ENCODE measurements at regions not wholly inside any gene's neighbourhood (a gene's known extent, or its start where the extent isn't known, plus 50 kb on each side); places are given as distances from the start of the nearest gene placed in this dataset.
"Not testable (repeated sequence)": the region's sequence is repeated elsewhere in the genome, so short reads cannot be mapped to it uniquely, and the experiment has no call there.

DNA sequence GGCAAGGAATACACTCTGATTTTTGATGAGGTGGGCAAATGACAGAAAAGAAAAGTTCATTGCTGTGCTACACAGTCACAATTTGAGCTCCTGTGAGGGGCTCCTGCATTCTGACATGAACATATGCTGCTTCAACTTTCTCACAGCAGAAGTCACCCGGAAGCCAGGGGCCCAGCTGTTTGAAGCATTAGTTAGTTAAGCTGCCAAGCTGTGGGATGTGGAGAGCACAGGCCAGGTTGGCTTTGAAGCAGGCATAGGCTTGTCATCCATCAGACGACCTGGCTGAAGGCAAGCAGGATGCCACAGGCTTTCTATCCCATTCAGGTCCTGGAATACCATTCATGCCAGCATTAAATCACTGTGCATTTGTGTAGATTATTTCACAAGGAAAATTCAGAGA lies 63.1 kb downstream of the MTNR1B start:
- DNase-seq (ENCODE audit: low read depth): no peak

DNA sequence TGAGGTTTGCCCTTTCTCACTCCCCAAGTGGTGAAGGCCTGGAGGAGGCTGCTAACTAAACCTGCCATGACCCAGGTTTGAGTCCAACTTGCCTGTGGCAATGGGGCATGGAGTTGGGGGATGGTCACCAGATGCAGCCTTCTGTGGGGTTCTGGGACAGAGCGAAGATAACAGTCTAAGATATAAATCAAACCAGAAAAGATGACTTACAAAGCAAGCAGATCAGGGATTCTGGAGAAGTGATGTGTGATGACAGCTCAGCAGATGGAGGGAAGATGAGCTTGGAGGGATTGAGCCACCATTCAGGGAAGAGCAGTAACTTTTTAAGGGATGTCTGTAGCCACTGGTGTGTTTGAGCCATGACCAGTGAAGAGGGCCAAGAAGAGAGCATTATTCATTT lies 63.6 kb downstream of the MTNR1B start:
- DNase-seq (ENCODE audit: low read depth): no peak

DNA sequence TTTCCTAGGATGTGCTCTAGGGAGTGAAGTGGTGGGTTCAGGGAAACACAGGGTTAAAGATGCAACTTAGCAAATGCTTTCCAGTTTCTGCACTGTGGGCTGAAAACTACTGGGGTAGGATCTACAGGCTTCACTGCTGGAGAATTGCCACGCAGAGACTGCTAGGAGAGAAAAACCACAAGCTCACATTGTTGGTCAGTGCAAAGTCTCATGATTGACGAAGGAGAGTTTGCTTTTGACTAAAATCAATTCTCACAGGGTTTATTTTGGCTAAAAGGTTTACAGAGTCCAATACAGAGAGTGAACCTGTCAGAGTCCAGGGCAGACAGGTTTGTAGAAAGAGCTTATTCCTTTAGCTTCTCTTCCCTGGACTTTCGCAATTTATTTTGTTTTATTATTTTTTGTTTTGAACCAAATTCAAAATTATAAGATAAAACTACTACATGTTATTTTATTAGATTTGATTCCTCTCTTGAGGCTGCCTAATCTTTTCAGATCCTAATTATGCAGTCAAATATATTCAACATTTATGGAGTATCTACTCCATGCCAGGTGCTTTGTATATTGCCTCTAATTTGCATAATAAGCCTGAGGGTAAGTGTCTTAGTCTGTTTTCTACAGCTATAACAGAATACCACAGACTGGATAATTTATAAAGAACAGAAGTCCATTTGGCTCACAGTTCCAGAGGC lies 64.7 kb downstream of the MTNR1B start:
- no peak for DNase-seq (ENCODE audit: low read depth)

DNA sequence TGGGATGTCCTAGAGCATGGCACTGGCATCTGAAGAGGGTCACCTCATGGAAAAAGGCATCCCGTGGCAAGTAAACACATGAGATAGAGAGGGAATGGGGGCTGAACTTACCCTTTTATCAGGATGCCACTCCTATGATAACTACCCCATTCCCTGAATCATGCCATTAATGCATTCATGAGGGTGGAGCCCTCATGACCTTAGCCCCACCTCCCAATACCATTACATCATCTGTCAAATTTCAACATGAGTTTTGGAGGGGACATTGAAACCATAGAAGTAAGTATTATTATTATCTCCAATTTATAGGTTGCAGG lies 65.2 kb downstream of the MTNR1B start:
- no peak for DNase-seq (ENCODE audit: low read depth)

DNA sequence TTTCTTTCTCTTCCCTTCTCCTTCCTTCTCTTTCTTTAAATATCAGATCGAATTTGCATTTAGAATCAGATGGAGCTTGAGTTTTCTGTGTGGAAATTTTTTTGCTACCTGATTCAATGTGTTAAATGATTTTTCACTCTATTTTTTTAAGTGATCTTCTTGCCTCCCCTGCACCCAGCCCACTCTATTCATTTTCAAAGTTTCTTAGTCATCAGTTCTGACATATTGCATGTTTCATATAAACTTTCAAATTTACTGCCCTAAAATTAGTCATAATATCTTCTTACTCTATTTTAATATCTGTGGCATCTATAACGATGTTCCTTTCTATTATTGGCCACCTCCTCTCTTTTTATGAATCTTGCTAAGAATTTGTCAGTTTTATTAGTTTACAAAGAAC lies 69.1 kb downstream of the MTNR1B start:
- no peak for DNase-seq (ENCODE audit: low read depth)

DNA sequence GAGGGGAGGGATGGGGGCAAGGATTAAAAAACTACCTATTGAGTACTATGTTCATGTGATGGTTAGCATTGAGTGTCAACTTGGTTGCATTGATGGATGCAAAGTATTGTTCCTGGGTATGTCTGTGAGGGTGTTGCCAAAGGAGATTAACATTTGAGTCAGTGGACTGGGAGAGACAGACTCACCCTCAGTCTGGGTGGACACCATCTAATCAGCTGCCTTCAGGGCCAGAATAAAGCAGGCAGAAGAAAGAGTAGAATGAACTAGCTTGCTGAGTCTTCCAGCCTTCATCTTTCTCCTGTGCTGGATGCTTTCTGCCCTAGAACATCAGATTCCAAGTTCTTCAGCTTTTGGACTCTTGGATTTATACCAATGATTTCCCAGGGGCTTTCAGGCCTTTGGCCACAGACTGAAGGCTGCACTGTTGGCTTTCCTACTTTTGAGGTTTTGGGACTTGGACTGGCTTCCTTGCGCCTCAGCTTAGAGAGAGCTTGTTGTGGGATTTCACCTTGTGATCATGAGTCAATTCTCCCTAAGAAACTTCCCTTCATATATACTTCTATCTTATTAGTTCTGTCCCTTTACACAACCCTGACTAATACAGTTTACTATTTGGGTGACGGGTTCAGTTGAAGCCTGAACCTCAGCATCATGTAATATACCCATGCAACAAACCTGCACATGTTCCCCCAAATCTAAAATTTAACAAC lies 70.2 kb downstream of the MTNR1B start:
- DNase-seq (ENCODE audit: low read depth): no peak

DNA sequence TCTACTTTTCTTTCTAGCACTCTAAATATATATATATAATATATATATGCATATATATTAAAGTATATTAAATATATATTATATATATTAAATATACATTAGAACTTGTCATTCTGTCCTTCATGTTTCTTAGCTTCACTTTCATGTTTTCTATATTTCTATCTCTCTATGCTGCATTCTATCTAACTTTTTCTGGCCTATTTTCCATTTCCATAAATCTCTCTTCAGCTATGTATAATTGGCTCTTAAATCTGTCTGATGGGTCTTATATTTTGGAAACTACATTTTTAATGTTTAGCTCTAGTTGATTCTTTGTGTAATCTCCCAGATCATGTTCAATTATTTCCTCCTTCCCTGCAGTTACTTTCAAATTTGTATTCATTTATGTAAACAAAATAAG lies 72.2 kb downstream of the MTNR1B start:
- no peak for DNase-seq (ENCODE audit: low read depth)

DNA sequence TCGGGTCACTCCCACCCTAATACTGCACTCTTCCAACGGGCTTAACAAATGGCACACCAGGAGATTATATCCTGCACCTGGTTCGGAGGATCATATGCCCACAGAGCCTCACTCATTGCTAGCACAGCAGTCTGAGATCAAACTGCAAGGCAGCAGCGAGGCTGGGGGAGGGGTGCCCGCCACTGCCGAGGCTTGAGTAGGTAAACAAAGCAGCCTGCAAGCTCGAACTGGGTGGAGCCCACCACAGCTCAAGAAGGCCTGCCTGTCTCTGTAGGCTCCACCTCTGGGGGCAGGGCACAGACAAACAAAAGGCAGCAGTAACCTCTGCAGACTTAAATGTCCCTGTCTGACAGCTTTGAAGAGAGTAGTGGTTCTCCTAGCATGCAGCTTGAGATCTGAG lies 73.7 kb downstream of the MTNR1B start:
- DNase-seq (ENCODE audit: low read depth): not testable (repeated sequence)

DNA sequence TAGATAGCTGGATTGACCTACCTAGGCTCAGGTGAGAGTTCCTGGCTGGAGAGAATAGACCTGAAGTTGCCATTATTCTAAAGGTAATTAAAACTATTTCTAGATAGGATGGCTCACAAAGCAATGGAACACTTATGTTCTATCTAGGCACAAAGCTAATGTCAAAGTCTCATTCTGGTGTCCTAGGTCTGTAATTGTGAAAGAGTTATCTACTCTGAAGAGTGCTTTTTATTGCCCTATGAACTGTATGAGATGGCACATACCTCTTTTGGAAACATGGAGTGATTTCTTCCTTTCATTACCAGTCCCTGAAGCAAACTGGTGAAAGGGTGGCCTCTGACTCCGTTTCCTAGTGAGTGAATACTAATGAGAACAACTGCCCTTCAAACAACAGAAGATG lies 80.3 kb downstream of the MTNR1B start:
- DNase-seq (ENCODE audit: low read depth): no peak

DNA sequence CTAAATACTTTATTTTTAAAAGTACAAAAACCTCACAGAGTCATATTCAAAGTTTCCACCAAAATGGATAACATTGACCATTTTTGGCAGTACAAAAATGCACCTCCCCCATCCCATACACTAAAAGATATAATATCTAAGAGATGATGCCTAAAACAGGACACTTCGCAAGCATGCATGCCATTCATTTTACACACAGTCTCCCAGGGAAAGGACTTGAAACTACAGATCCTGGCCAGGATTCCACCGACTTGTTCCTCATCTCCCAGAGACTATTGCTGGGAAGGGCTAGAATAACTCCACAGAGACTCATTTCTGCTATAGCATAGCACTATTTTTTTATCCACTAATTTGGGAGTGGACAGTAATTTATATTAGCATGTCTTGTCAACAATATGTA lies 81.7 kb downstream of the MTNR1B start:
- no peak for DNase-seq (ENCODE audit: low read depth)

DNA sequence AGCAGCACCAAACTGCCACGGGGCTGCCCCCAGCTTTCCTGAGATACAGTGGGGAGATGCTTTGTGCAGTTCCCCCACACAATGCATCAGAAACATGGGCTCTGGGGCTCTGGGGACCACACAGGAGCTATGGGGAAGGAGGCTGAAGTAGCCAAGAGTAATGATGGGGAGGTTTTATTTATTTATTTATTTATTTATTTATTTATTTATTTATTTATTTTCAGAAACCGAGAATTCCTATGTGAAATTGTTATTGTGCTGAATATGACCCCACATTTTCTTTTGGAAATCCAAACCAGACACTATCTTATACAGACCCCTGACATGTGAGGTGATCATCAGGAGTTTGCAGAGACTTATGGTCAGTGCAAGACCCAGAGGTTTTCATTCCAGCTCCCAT lies 84.4 kb downstream of the MTNR1B start:
- DNase-seq (ENCODE audit: low read depth): no peak

DNA sequence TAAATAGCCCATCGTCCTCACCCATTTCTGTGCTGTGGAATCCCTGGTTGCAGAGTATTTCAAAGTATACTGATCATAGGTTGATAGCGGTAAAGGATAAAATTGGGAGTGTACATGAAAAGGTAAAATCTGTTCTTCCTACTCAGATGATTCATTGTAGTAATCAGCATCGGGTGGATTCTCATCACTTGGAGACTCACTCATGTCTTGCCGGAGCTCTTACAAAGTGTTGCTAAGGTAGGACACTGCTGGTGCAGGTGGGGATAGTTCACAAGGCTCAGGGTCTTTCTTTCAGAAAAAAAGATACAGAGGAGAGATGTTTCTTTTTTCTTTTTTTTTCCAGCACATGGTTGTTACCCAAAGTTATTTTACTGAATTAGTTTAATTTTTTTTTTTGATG lies 84.8 kb downstream of the MTNR1B start:
- no peak for DNase-seq (ENCODE audit: low read depth)

DNA sequence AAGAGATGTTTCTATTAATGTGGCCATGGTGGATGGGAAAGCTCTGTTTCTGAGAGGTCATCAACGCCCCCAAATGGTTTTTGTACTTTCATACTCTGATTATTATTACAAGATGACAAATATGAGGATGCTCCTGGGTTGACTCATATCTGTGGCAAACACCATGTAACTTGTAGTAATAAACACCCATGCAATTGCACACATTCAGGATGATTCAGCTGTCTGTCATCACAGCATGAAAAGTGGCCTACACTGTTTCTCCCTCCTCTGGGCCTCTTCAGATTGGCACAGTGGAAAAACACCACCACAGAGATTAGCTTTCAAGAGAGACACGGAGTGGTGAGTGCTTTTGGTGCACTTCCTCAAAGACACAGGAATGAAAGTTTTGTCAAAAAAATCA lies 85.4 kb downstream of the MTNR1B start:
- DNase-seq (ENCODE audit: low read depth): peak; percentile 87

DNA sequence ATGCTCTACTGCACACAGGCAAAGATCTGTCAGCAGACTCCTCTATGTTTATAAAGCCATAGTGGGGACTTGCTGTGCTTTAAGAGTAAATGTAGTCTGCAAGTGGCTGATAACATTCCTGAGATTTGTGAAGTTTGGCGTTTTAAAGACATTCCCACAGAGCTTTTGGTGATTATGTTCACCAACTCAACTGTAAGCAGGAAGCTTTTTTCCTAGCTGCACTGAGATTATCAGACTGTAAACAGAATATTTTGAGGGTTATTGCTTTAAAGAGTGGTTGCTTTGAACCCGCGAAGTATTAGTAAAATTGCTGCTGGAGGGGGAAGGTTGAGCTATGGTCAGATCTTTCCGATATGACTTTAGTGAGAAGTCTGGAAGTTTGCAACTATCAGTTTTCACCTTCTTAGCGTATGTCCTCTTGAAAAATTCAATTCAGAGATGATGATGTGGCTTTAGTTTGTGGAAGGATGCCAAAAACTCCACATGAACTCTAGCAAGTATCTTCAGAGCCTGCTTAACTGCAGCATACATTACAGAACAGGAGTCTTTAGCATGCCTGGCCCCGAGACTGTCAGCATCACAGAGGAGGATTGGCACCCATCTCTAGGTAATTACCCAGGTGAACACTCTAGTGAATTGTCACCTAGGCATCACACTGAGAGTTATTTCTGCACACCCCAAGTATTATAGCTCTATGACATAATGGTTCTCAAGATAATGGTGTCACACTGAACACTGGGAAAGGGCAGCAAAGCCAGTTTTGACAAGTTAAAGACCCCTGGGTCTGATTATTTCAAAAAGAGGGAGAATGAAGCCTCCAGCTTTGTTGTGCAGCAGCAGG lies 89.9 kb downstream of the MTNR1B start:
- peak; percentile 20 for DNase-seq (ENCODE audit: low read depth)

DNA sequence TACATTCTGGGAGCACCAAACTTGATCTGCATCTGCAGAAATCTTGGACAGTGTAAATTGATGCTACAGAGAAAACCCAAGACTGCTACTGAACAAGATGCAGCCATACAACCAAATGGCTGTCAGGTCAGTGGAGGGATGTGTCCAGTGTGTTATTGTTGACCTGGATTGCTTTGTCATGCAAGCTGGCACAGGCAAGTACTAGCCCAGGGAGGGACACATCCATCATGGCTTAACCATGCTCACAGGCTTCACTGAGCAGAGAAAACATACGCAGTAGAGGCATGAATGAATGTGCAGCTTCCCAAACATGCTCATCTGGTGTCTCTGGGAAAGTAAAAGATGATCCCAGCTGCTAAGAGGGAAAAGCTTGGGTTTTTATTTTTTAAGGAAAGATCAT lies 93.6 kb downstream of the MTNR1B start:
- DNase-seq (ENCODE audit: low read depth): no peak

DNA sequence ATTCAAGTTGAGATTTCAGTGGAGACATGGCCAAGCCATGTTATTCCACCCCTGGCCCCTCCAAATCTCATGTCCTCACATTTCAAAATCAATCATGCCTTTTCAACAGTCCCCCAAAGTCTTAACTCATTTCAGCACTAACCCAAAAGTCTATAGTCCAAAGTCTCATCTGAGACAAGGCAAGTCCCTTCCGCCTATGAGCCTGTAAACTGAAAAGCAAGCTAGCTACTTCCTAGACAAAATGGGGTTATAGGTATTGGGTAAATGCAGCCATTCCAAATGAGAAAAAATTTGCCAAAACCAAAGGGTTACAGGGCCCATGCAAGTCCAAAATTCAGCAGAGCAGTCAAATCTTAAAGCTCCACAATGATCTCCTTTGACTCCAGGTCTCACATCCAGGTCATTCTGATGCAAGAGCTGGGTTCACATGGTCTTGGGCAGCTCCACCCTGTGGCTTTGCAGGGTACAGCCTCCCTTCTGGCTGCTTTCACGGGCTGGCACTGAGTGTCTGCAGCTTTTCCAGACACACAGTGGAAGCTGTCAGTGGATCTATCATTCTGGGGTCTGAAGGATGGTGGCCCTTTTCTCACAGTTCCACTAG lies 95.7 kb downstream of the MTNR1B start:
- not testable (repeated sequence) for DNase-seq (ENCODE audit: low read depth)

DNA sequence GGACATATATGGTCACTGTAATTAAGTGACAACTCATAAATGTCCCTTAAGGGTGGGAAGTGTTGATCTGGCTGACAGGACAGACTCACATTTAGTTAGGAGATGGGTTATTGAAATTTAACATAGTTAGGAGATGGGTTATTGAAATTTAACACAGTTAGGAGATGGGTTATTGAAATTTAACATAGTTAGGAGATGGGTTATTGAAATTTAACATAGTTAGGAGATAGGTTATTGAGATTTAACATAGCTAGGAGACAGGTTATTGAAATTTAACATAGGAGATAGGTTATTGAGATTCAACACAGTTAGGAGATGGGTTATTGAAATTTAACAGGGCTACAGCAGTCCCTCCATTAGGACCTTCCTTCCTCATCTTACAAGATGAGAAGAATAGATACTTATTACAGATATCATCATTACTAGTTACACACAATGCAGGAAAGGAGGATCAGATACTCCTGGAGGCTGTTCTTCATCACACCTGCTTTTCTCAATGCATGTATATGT lies 98.5 kb downstream of the MTNR1B start:
- DNase-seq (ENCODE audit: low read depth): no peak

DNA sequence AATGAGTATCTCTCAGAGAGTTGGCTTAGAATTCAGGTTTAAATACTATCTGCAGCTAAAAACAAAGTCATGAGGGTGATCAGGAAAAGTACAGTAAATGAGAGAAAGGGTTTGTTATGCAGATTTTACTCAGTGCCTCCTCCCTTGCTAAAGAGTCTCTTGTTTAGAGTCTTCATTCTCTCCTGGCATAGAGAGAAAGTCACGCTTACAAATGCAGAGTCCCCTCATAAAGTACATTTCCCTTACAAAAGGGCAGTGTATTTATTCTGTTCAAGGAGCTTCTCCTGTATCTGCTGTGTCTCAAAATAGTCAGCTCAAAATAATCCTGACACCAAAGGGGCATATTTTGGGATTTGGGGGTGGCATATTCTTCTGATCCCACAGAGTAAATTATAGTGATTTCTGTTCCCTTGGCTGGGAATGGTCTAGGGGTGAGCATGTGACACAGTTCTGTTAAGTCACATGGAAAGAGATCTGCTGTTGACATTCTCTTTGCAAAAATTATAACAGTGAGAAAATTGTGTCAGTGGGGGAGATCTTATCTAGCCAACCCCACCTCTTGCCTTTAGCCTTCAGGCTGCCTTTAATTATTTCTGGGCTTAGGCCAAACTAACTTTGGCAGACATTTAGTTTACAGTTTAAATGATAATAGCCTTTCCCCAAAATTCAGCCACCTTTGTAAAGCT lies 102.9 kb downstream of the MTNR1B start:
- DNase-seq (ENCODE audit: low read depth): no peak

DNA sequence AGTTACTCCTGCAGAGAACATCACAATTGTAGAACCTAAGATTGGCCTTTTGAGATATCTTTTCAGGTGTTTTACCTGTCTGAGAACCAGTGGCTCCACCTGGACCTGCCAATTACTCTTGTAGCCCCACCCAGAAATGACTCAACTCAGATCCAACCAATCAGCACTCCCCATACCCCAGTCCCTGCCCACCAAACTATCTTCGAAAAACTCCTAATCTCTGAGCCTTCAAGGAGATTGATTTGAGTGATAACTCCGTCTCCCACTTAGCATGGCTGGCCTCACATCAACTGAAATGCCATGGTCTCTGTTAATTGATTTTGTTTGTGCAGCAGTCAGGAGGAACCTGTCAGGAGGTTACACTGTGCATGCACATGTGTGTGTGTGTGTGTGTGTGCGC lies 103.6 kb downstream of the MTNR1B start:
- DNase-seq (ENCODE audit: low read depth): no peak

DNA sequence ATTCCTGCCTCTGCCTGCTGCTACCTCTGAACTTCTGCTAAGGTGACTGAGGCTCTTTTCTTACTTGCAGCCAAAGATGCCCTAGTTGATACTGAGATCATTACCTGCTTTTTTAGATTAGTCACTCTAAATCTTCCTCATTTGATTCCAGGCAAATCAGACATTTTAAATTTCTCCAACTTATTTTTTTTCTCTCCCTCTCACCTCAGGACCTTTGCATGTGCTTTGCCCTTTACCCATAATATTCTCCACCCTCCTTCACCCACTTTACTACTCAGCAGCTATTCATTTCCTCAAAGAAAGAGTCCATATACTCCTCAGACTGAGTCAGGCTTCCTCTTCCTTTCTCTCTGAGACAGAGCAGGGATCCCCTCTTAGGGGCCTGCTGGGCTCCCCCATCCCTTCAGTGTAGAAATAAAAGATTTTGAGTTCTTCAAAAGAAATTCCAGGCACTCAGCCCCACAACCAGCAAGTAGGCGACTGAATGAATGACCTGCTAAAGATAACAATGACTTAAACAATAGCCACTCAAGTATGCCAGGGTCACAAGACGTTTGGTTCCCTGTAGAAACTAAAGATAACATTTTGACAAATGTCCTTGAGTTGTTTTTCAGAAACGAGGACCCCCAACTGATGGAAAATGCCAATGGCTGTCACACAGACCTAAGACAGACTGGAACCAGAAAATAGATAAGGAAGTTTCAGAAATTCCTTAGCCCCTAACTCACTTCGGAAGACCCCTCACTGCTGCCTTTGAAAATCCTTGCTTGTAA lies 104.2 kb downstream of the MTNR1B start:
- DNase-seq (ENCODE audit: low read depth): no peak

DNA sequence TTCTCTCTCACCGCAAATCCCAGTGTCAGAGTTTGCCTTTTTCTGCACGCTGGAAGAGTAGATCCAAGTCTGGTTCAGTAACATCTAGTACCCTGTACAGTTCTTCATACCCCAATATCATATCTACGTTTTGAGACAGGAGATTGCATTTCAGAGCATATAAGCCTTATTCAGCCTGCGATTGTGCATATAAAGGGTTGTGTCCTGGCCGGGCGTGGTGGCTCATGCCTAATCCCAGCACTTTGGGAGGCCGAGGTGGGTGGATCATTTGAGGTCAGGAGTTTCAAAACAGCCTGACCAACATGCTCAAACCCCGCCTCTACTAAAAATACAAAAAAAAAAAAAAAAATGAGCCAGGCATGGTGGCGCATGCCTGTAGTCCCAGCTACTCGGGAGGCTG lies 104.9 kb downstream of the MTNR1B start:
- DNase-seq (ENCODE audit: low read depth): no peak
